ENCODE measurements at regions not wholly inside any gene's neighbourhood (a gene's known extent, or its start where the extent isn't known, plus 50 kb on each side); places are given as distances from the start of the nearest gene placed in this dataset.

DNA sequence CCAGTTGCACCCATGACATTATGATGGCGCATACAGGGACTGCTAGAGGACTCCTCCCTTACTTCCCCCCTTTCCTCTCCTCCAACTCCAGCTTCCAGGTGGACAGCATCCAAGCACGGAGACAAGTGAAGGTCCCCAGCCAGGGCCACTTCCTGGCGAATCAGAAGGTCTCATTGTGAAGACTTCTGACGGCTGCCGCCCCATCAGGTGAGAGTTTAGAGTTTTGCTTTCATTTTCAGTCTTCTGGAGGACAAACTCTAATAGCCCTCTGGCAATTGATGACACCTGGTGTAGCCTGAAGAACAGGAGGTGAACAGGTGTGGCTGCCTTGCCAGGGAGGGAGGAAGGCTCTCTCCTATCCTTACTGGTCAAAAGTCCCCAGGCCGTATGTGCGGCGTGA, 77.3 kb upstream of the KCNH7 start:
- H3K4me1 Mint-ChIP-seq, result peaks cover 7% of the 10 kb centered on the region
- Histone ChIP-seq H3K4me2 (replicated peaks; ENCODE audit: extremely low read depth, low read length, poor library complexity, severe bottlenecking) (no peak overlapping the region), H3K9ac (ENCODE audit: insufficient read depth, low read length, poor library complexity, severe bottlenecking) (no peak overlapping the region), H2AFZ (ENCODE audit: insufficient read depth, low read depth, low read length, poor library complexity, severe bottlenecking) (no peak overlapping the region), H3K9me3 (replicated peaks in 1 of 2; ENCODE audit: control insufficient read depth in 1 of 2, insufficient read depth in 1 of 2, low read length in 2 of 2) (peaks cover 8 to 23% of the 10 kb centered on the region in 2 donors), H4K20me1 (ENCODE audit: insufficient read depth, low read length) (no peaks in the 10 kb centered on the region), H3K36me3 (replicated peaks in 1 of 2; ENCODE audit: control insufficient read depth in 1 of 2, insufficient read depth in 2 of 2, low read length in 2 of 2) (no peaks in the 10 kb centered on the region), H3K27me3 (ENCODE audit: control insufficient read depth in 2 of 2, insufficient read depth in 2 of 2, low read length in 2 of 2) (no peaks in the 10 kb centered on the region), H3K79me2 (ENCODE audit: insufficient read depth, low read length) (no peaks in the 10 kb centered on the region), H3K4me1 (ENCODE audit: control insufficient read depth in 1 of 2, insufficient read depth in 2 of 2, low read length in 2 of 2) (peaks cover 11% of the 10 kb centered on the region in 2 donors), H3K27ac (ENCODE audit: low read depth in 1 of 2, low read length in 2 of 2) (no peak overlapping the region), H3K4me3 (replicated peaks in 1 of 3; ENCODE audit: low read depth in 2 of 3, low read length in 3 of 3) (no peak overlapping the region)
- H3K27ac Mint-ChIP-seq, result no peak overlapping the region
- H3K9me3 Mint-ChIP-seq, result peaks cover 4 to 16% (median 8%) of the 10 kb centered on the region in 7 donors
- H3K4me3 Mint-ChIP-seq, result no peak overlapping the region
- no peak for DNase-seq
- H3K27me3 Mint-ChIP-seq (ENCODE audit: low read depth in 3 of 3), result peaks cover 0 to 5% (median 0%) of the 10 kb centered on the region in 3 donors
- WGBS (ENCODE audit: insufficient coverage), result 100% methylated on average over 2 of the region's 8 CpGs
- no peaks in the 10 kb centered on the region for H3K36me3 Mint-ChIP-seq
- intact Hi-C loops (cut with micrococcal nuclease), result no loop called here
- TF ChIP-seq, protein P1, sequence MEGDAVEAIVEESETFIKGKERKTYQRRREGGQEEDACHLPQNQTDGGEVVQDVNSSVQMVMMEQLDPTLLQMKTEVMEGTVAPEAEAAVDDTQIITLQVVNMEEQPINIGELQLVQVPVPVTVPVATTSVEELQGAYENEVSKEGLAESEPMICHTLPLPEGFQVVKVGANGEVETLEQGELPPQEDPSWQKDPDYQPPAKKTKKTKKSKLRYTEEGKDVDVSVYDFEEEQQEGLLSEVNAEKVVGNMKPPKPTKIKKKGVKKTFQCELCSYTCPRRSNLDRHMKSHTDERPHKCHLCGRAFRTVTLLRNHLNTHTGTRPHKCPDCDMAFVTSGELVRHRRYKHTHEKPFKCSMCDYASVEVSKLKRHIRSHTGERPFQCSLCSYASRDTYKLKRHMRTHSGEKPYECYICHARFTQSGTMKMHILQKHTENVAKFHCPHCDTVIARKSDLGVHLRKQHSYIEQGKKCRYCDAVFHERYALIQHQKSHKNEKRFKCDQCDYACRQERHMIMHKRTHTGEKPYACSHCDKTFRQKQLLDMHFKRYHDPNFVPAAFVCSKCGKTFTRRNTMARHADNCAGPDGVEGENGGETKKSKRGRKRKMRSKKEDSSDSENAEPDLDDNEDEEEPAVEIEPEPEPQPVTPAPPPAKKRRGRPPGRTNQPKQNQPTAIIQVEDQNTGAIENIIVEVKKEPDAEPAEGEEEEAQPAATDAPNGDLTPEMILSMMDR (IDR thresholded peaks at IDR 0.05), result no peak

DNA sequence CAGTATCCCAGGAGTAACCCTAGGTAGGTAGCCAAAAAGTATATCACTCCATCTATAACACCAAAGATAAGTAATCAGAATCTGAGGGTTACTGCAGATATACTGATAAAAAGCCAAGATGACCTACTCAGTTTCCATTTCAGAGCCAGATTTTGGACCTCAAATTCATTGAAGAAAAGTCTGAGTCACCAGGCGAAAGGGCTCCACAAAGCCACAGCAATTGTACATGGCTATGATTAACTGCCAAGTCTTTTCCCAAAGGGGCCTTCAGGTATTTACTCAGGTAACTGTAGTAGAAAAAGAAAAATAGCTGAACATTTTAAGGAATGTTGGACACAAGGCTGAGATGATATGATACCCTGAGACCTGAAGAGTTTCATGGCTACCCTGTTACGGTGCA, 75.6 kb upstream of the KCNH7 start:
- WGBS (ENCODE audit: insufficient coverage), result 86% methylated on average over 1 of the region's 2 CpGs
- TF ChIP-seq, protein P1 (IDR thresholded peaks at IDR 0.05), result no peak
- H3K4me1 Mint-ChIP-seq, result peaks cover 7% of the 10 kb centered on the region

More for the DNA sequence above, 75.6 kb upstream of the KCNH7 start:
- no peak overlapping the region for H3K9ac ChIP-seq (ENCODE audit: insufficient read depth, low read length, poor library complexity, severe bottlenecking)
- H3K27ac ChIP-seq (ENCODE audit: low read depth in 1 of 2, low read length in 2 of 2), result no peak overlapping the region
- H3K36me3 ChIP-seq (replicated peaks in 1 of 2; ENCODE audit: control insufficient read depth in 1 of 2, insufficient read depth in 2 of 2, low read length in 2 of 2), result no peaks in the 10 kb centered on the region
- H3K4me2 ChIP-seq (replicated peaks; ENCODE audit: extremely low read depth, low read length, poor library complexity, severe bottlenecking), result no peak overlapping the region
- no peaks in the 10 kb centered on the region for H4K20me1 ChIP-seq (ENCODE audit: insufficient read depth, low read length)
- Mint-ChIP-seq H3K36me3 (no peaks in the 10 kb centered on the region), H3K9me3 (peaks cover 4 to 16% (median 8%) of the 10 kb centered on the region in 7 donors), H3K27ac (no peak overlapping the region), H3K4me3 (no peak overlapping the region), H3K27me3 (ENCODE audit: low read depth in 3 of 3) (peaks cover 0 to 5% (median 1%) of the 10 kb centered on the region in 3 donors)
- intact Hi-C loops (cut with micrococcal nuclease), result no loop called here
- no peak overlapping the region for H3K4me3 ChIP-seq (replicated peaks in 1 of 3; ENCODE audit: low read depth in 2 of 3, low read length in 3 of 3)
- no peak overlapping the region for H2AFZ ChIP-seq (ENCODE audit: insufficient read depth, low read depth, low read length, poor library complexity, severe bottlenecking)
- no peaks in the 10 kb centered on the region for H3K27me3 ChIP-seq (ENCODE audit: control insufficient read depth in 2 of 2, insufficient read depth in 2 of 2, low read length in 2 of 2)
- peaks cover 8 to 23% of the 10 kb centered on the region in 2 donors for H3K9me3 ChIP-seq (replicated peaks in 1 of 2; ENCODE audit: control insufficient read depth in 1 of 2, insufficient read depth in 1 of 2, low read length in 2 of 2)
- DNase-seq, result no peak
- no peaks in the 10 kb centered on the region for H3K79me2 ChIP-seq (ENCODE audit: insufficient read depth, low read length)
- peaks cover 11% of the 10 kb centered on the region in 2 donors for H3K4me1 ChIP-seq (ENCODE audit: control insufficient read depth in 1 of 2, insufficient read depth in 2 of 2, low read length in 2 of 2)

Measured in CD14-positive monocyte (primary cell).